ENCODE measurements at regions not wholly inside any gene's neighbourhood (a gene's known extent, or its start where the extent isn't known, plus 50 kb on each side); places are given as distances from the start of the nearest gene placed in this dataset.

- Mint-ChIP-seq H3K27me3 (ENCODE audit: low read depth) (no peaks in the 10 kb centered on the region), H3K4me1 (peaks cover 3% of the 10 kb centered on the region; the same call in 1 of the 2 replicates), H3K9me3 (no peaks in the 10 kb centered on the region), H3K27ac (no peak overlapping the region), H3K36me3 (no peaks in the 10 kb centered on the region), H3K4me3 (no peak overlapping the region)
- ChIA-PET POLR2A (no interaction called here), CTCF (no interaction called here)
- no peak for ATAC-seq
- TF ChIP-seq CTCF (IDR thresholded peaks at IDR 0.05), result no peak
- TF ChIP-seq STAT6 (CRISPR knock-in tag; conservative IDR thresholded peaks at IDR 0.05; ENCODE audit: low read depth), result no peak
- no peak for TF ChIP-seq FOXJ3 (CRISPR knock-in tag; IDR thresholded peaks at IDR 0.05; ENCODE audit: borderline replicate concordance)
- no peak for TF ChIP-seq PREB (CRISPR knock-in tag; IDR thresholded peaks at IDR 0.05; ENCODE audit: borderline replicate concordance)
- no peak for DNase-seq (ENCODE audit: low spot score)
These were observed 449.1 kb upstream of the SMIM31 start for GRCh38 chr4:164304861-164305260.

- Mint-ChIP-seq H3K4me1 (peaks cover 15% of the 10 kb centered on the region), H3K27ac (0 out of 2 replicates have a peak overlapping the region, but pooled peaks have one; percentile 9), H3K4me3 (no peak overlapping the region), H3K27me3 (ENCODE audit: low read depth) (no peaks in the 10 kb centered on the region), H3K36me3 (no peaks in the 10 kb centered on the region), H3K9me3 (no peaks in the 10 kb centered on the region)
- peak; percentile 26; the same call in 1 of the 2 replicates for ATAC-seq
- no peak for DNase-seq (ENCODE audit: low spot score)
- ChIA-PET POLR2A (no interaction called here), CTCF (no interaction called here)
- TF ChIP-seq USF2 (CRISPR knock-in tag; IDR thresholded peaks at IDR 0.05) (no peak), KAT7 (CRISPR knock-in tag; IDR thresholded peaks at IDR 0.05; ENCODE audit: borderline replicate concordance) (no peak), MLX (CRISPR knock-in tag; IDR thresholded peaks at IDR 0.05) (no peak), SP1 (CRISPR knock-in tag; conservative IDR thresholded peaks at IDR 0.05) (no peak), FOXK1 (CRISPR knock-in tag; IDR thresholded peaks at IDR 0.05) (no peak), SMAD4 (CRISPR knock-in tag; IDR thresholded peaks at IDR 0.05) (no peak), E2F4 (CRISPR knock-in tag; IDR thresholded peaks at IDR 0.05; ENCODE audit: borderline replicate concordance, low read depth) (no peak), PRDM15 (CRISPR knock-in tag; IDR thresholded peaks at IDR 0.05) (no peak), GTF2I (CRISPR knock-in tag; conservative IDR thresholded peaks at IDR 0.05) (no peak), STAT6 (CRISPR knock-in tag; conservative IDR thresholded peaks at IDR 0.05; ENCODE audit: low read depth) (no peak), MYBL2 (CRISPR knock-in tag; IDR thresholded peaks at IDR 0.05) (no peak), JAZF1 (CRISPR knock-in tag; IDR thresholded peaks at IDR 0.05) (no peak)
These were observed 446.7 kb upstream of the SMIM31 start for GRCh38 chr4:164307262-164307661.

Data from WTC11 (cell line).